IPS DF 4.7 (cell line): ENCODE measurements at regions not wholly inside any gene's neighbourhood (a gene's known extent, or its start where the extent isn't known, plus 50 kb on each side); places are given as distances from the start of the nearest gene placed in this dataset.

ENCODE experiments used
- DNase-seq: peaks from one replicate; pipeline ENCODE4 v3.0.0-alpha.2; 2013; ENCODE audit warnings: low spot score; ENCODE audit errors: extremely low read depth

- DNase-seq, result no peak
Measured at GRCh38 chr16:80489173-80489572, 51.6 kb upstream of the DYNLRB2 start.

- no peak for DNase-seq
Measured at GRCh38 chr16:80488167-80488566, 52.6 kb upstream of the DYNLRB2 start.

GRCh38 chr16:80480664-80481063 is 60.1 kb upstream of the DYNLRB2 start:
- DNase-seq, result no peak

GRCh38 chr16:80477838-80478237 is 63.0 kb upstream of the DYNLRB2 start:
- DNase-seq, result no peak

GRCh38 chr16:80468029-80468428 is 72.8 kb upstream of the DYNLRB2 start:
- DNase-seq, result no peak

- peak; percentile 56 for DNase-seq
Measured at GRCh38 chr16:80466024-80466987, 74.5 kb upstream of the DYNLRB2 start.

- no peak for DNase-seq
Measured at GRCh38 chr16:80463751-80464495, 76.9 kb upstream of the DYNLRB2 start.

- DNase-seq, result no peak
Measured at GRCh38 chr16:80463326-80463725, 77.5 kb upstream of the DYNLRB2 start.

- no peak for DNase-seq
Measured at GRCh38 chr16:80462917-80463316, 77.9 kb upstream of the DYNLRB2 start.

GRCh38 chr16:80460988-80461387 is 79.8 kb upstream of the DYNLRB2 start:
- DNase-seq, result no peak

GRCh38 chr16:80459966-80460365 is 80.8 kb upstream of the DYNLRB2 start:
- no peak for DNase-seq

GRCh38 chr16:80459331-80459777 is 81.4 kb upstream of the DYNLRB2 start:
- no peak for DNase-seq

- DNase-seq, result no peak
Measured at GRCh38 chr16:80457871-80458270, 82.9 kb upstream of the DYNLRB2 start.

GRCh38 chr16:80454802-80455201 is 86.0 kb upstream of the DYNLRB2 start:
- no peak for DNase-seq

- DNase-seq, result no peak
Measured at GRCh38 chr16:80449392-80449791, 91.4 kb upstream of the DYNLRB2 start.

- DNase-seq, result no peak
Measured at GRCh38 chr16:80447241-80447640, 93.6 kb upstream of the DYNLRB2 start.

GRCh38 chr16:80442779-80443178 is 98.0 kb upstream of the DYNLRB2 start:
- DNase-seq, result no peak

- no peak for DNase-seq
Measured at GRCh38 chr16:80441935-80442334, 98.9 kb upstream of the DYNLRB2 start.

- DNase-seq, result no peak
Measured at GRCh38 chr16:80440667-80441066, 100.1 kb upstream of the DYNLRB2 start.

- no peak for DNase-seq
Measured at GRCh38 chr16:80437707-80438106, 103.1 kb upstream of the DYNLRB2 start.

- DNase-seq, result no peak
Measured at GRCh38 chr16:80436510-80436909, 104.3 kb upstream of the DYNLRB2 start.

- DNase-seq, result no peak
Measured at GRCh38 chr16:80433623-80434022, 107.2 kb upstream of the DYNLRB2 start.
